IMR-90 (cell line): ENCODE measurements at regions not wholly inside any gene's neighbourhood (a gene's known extent, or its start where the extent isn't known, plus 50 kb on each side); places are given as distances from the start of the nearest gene placed in this dataset.

Experiments used
- ATAC-seq: fragments of 200-7000 bp; cut with Tn5 transposase; 2 replicates; pipeline ENCODE4 v1.9.1; 2020; ENCODE audit warnings: low read depth, mild to moderate bottlenecking, moderate library complexity
- BruUV-seq: library from RNA; stranded (reverse); fragments of 400-500 nt; replicated peaks from 2 replicates; lab custom pipeline; 2021; lab: Mats Ljungman, UMichigan
- CTCF ChIA-PET: fragments of 300-600 bp; formaldehyde crosslinking; extraction: SDS; loops from one replicate; lab custom pipeline; 2021; ENCODE audit warnings: antibody characterized with exemption; lab: Yijun Ruan, JAX
- POLR2A ChIA-PET: fragments of 300-600 bp; sonication (Branson Sonifier 250); formaldehyde crosslinking; loops from one replicate; lab custom pipeline; 2022; ENCODE audit warnings: antibody characterized with exemption; ENCODE audit not compliant: unreplicated experiment; lab: Charles Lee
- DNase-seq: peaks from one replicate; pipeline ENCODE4 v3.0.0; 2013
- H2AFZ ChIP-seq: replicated peaks from 2 replicates; pipeline ENCODE3; 2013; ENCODE audit warnings: low read length, mild to moderate bottlenecking; ENCODE audit not compliant: poor library complexity
- H2AK5ac ChIP-seq: 2 replicates; pipeline ENCODE4 v1.6.1; 2013; ENCODE audit warnings: low read depth, low read length, inconsistent platforms
- H2AK9ac ChIP-seq: replicated peaks from 2 replicates; pipeline ENCODE3; 2013; ENCODE audit warnings: mild to moderate bottlenecking, low read depth, low read length, moderate library complexity; ENCODE audit not compliant: poor library complexity
- H2BK120ac ChIP-seq: 2 replicates; pipeline ENCODE4 v1.6.1; 2013; ENCODE audit warnings: low read depth, low read length, inconsistent platforms
- H2BK15ac ChIP-seq: 3 replicates; pipeline ENCODE4 v1.6.1; 2013; ENCODE audit warnings: low read depth, low read length, inconsistent platforms
- H2BK20ac ChIP-seq: 2 replicates; pipeline ENCODE4 v1.6.1; 2013; ENCODE audit warnings: low read depth, mild to moderate bottlenecking, inconsistent platforms, low read length, moderate library complexity
- H2BK5ac ChIP-seq: 2 replicates; pipeline ENCODE4 v1.6.1; 2013; ENCODE audit warnings: mild to moderate bottlenecking, low read depth, low read length, inconsistent platforms; ENCODE audit not compliant: poor library complexity, severe bottlenecking
- H3K14ac ChIP-seq: replicated peaks from 2 replicates; pipeline ENCODE4 v1.6.1; 2013; ENCODE audit warnings: low read depth, low read length, inconsistent platforms
- H3K18ac ChIP-seq: 2 replicates; pipeline ENCODE4 v1.6.1; 2013; ENCODE audit warnings: low read depth, low read length, control low read depth
- H3K23ac ChIP-seq: 2 replicates; pipeline ENCODE4 v1.6.1; 2013; ENCODE audit warnings: low read depth, low read length, inconsistent platforms
- H3K27ac ChIP-seq: 2 replicates; pipeline ENCODE4 v1.5.1; 2013; ENCODE audit warnings: mild to moderate bottlenecking, control low read depth, low read length; ENCODE audit not compliant: insufficient read depth
- H3K27me3 ChIP-seq: 2 replicates; pipeline ENCODE4 v1.6.1; 2013; ENCODE audit warnings: low read length; ENCODE audit not compliant: control insufficient read depth, insufficient read depth
- H3K36me3 ChIP-seq: 2 replicates; pipeline ENCODE4 v1.6.1; 2013; ENCODE audit warnings: low read length, mixed read lengths; ENCODE audit not compliant: control insufficient read depth, insufficient read depth
- H3K4ac ChIP-seq: 2 replicates; pipeline ENCODE4 v1.6.1; 2013; ENCODE audit warnings: low read depth, low read length, inconsistent platforms
- H3K4me1 ChIP-seq: 2 replicates; pipeline ENCODE4 v1.6.1; 2013; ENCODE audit warnings: low read length, mixed read lengths; ENCODE audit not compliant: control insufficient read depth, insufficient read depth
- H3K4me2 ChIP-seq: 2 replicates; pipeline ENCODE4 v1.6.1; 2013; ENCODE audit warnings: low read depth, mild to moderate bottlenecking, control low read depth, low read length, moderate library complexity
- H3K4me3 ChIP-seq: 2 replicates; pipeline ENCODE4 v1.5.1; 2013; ENCODE audit warnings: low read depth, mild to moderate bottlenecking, control low read depth, low read length, moderate library complexity; ENCODE audit not compliant: insufficient read depth
- H3K56ac ChIP-seq: 2 replicates; pipeline ENCODE4 v1.6.1; 2013; ENCODE audit warnings: low read length, inconsistent platforms; ENCODE audit not compliant: insufficient read depth; ENCODE audit errors: extremely low read depth
- H3K79me1 ChIP-seq, 2 experiments: 2 replicates each; pipeline ENCODE4 v1.6.1; 2013; ENCODE audit warnings: low read length in 2 of 2, inconsistent platforms in 1 of 2, low read depth in 1 of 2
- H3K9ac ChIP-seq: 2 replicates; pipeline ENCODE4 v1.6.1; 2013; ENCODE audit warnings: low read depth, low read length, control low read depth
- H3K9me1 ChIP-seq: 2 replicates; pipeline ENCODE4 v1.6.1; 2013; ENCODE audit warnings: low read length, inconsistent platforms; ENCODE audit not compliant: insufficient read depth
- H3K9me3 ChIP-seq: 2 replicates; pipeline ENCODE4 v1.6.1; 2013; ENCODE audit warnings: low read length; ENCODE audit not compliant: control insufficient read depth, insufficient read depth
- H4K20me1 ChIP-seq: 2 replicates; pipeline ENCODE4 v1.6.1; 2013; ENCODE audit warnings: low read length, inconsistent platforms; ENCODE audit not compliant: insufficient read depth
- H4K5ac ChIP-seq: 2 replicates; pipeline ENCODE4 v1.6.1; 2013; ENCODE audit warnings: mild to moderate bottlenecking, low read depth, low read length, control low read depth
- H4K8ac ChIP-seq, 2 experiments: 2 replicates each; pipeline ENCODE4 v1.6.1; 2013; ENCODE audit warnings: low read depth in 2 of 2, low read length in 2 of 2, control low read depth in 1 of 2, inconsistent platforms in 1 of 2
- H4K91ac ChIP-seq: 2 replicates; pipeline ENCODE4 v1.6.1; 2013; ENCODE audit warnings: low read depth, low read length, inconsistent platforms; ENCODE audit not compliant: insufficient read depth
- CEBPB ChIP-seq: IDR thresholded peaks from 2 replicates; pipeline ENCODE4 v1.6.1; 2012; ENCODE audit warnings: low read depth, low read length, improper control_type of control experiment
- MAFK ChIP-seq: IDR thresholded peaks from 2 replicates; pipeline ENCODE4 v1.6.1; 2012; ENCODE audit warnings: low read depth, low read length, improper control_type of control experiment
- MXI1 ChIP-seq: IDR thresholded peaks from 2 replicates; pipeline ENCODE4 v1.6.1; 2012; ENCODE audit warnings: low read depth, mild to moderate bottlenecking, low read length, moderate library complexity, borderline replicate concordance
- POLR2A ChIP-seq: IDR thresholded peaks from 2 replicates; pipeline ENCODE4 v1.6.1; 2012; ENCODE audit warnings: mild to moderate bottlenecking, low read depth, low read length
- RCOR1 ChIP-seq: IDR thresholded peaks from 2 replicates; pipeline ENCODE4 v1.6.1; 2012; ENCODE audit warnings: mild to moderate bottlenecking, low read length, improper control_type of control experiment; ENCODE audit not compliant: insufficient replicate concordance
- WGBS, 2 experiments: methylation state at CpG; one replicate each; pipeline versions ENCODE4 v1.1.5 to v1.1.7; 2013; ENCODE audit warnings: missing lambda C conversion rate in 2 of 2; ENCODE audit not compliant: insufficient read length in 1 of 2; ENCODE audit errors: extremely low coverage in 2 of 2; 5-methylcytosine and 5-hydroxymethylcytosine counted together
- dilution Hi-C: fragments of 300-500 bp; cut with HindIII; formaldehyde crosslinking; loops from one replicate; pipeline ENCODE4 v1.14.3; 2018; ENCODE audit warnings: low sequenced_read_pairs; ENCODE audit not compliant: unreplicated experiment
- in situ Hi-C: fragments of 300-500 bp; cut with MboI; formaldehyde crosslinking; loops from 3 replicates; pipeline ENCODE4 v1.14.3; 2019; ENCODE audit warnings: low sequenced_read_pairs, inconsistent platforms, mixed read lengths
- intact Hi-C: fragments of 100-400 bp; cut with micrococcal nuclease; formaldehyde crosslinking; loops from 2 replicates; pipeline ENCODE4 v1.10.0; 2022
- TF ChIP-seq, protein P1 (sequence below): conservative IDR thresholded peaks from 2 replicates; pipeline ENCODE4 v1.5.1; 2012; ENCODE audit warnings: mild to moderate bottlenecking, low read depth, low read length, improper control_type of control experiment

- Histone ChIP-seq H3K4me3 (no peak overlapping the region), H3K36me3 (no peaks in the 10 kb centered on the region), H3K9ac (no peak overlapping the region), H3K14ac (no peak overlapping the region), H3K27me3 (peaks cover 45% of the 10 kb centered on the region), H3K4me2 (no peak overlapping the region), H3K56ac (no peak overlapping the region), H4K91ac (no peak overlapping the region), H3K9me1 (no peaks in the 10 kb centered on the region), H3K23ac (no peak overlapping the region), H2AFZ (no peak overlapping the region), H4K5ac (no peak overlapping the region), H3K79me1 (no peaks in the 10 kb centered on the region), H2AK9ac (no peak overlapping the region), H3K4ac (no peak overlapping the region), H2BK15ac (no peak overlapping the region), H3K18ac (no peak overlapping the region), H3K9me3 (no peaks in the 10 kb centered on the region), H3K4me1 (no peaks in the 10 kb centered on the region), H2AK5ac (no peak overlapping the region), H2BK120ac (no peak overlapping the region), H3K27ac (no peak overlapping the region), H4K20me1 (no peaks in the 10 kb centered on the region), H2BK20ac (no peak overlapping the region), H2BK5ac (no peak overlapping the region), H4K8ac (no peak overlapping the region)
- CTCF ChIA-PET, result no interaction called here
- dilution Hi-C loops, result no loop called here
- no peak for DNase-seq
- no peak for ATAC-seq
- intact Hi-C loops, result no loop called here
- POLR2A ChIA-PET, result no interaction called here
- no peak for TF ChIP-seq MAFK
- TF ChIP-seq MXI1, result no peak
- TF ChIP-seq CEBPB, result no peak
- TF ChIP-seq, protein P1, sequence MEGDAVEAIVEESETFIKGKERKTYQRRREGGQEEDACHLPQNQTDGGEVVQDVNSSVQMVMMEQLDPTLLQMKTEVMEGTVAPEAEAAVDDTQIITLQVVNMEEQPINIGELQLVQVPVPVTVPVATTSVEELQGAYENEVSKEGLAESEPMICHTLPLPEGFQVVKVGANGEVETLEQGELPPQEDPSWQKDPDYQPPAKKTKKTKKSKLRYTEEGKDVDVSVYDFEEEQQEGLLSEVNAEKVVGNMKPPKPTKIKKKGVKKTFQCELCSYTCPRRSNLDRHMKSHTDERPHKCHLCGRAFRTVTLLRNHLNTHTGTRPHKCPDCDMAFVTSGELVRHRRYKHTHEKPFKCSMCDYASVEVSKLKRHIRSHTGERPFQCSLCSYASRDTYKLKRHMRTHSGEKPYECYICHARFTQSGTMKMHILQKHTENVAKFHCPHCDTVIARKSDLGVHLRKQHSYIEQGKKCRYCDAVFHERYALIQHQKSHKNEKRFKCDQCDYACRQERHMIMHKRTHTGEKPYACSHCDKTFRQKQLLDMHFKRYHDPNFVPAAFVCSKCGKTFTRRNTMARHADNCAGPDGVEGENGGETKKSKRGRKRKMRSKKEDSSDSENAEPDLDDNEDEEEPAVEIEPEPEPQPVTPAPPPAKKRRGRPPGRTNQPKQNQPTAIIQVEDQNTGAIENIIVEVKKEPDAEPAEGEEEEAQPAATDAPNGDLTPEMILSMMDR, result no peak
- TF ChIP-seq POLR2A, result no peak
- TF ChIP-seq RCOR1, result no peak
- WGBS, 2 experiments, result no CpG with 5 or more reads among the region's 2 CpGs
- BruUV-seq, result no TSS peak
- in situ Hi-C loops, result no loop called here
Measured at GRCh38 chr22:26916236-26916635, 258.8 kb downstream of the MIAT start.
